HCT116 (cell line): ENCODE measurements at regions not wholly inside any gene's neighbourhood (a gene's known extent, or its start where the extent isn't known, plus 50 kb on each side); places are given as distances from the start of the nearest gene placed in this dataset.

Experiments
- ATAC-seq: fragments of 200-7000 bp; cut with Tn5 transposase; 2 replicates; pipeline ENCODE4 v1.9.1; 2020; ENCODE audit warnings: mild to moderate bottlenecking, moderate library complexity
- BruUV-seq: library from RNA; stranded (reverse); fragments of 400-500 nt; replicated peaks from 2 replicates; lab custom pipeline; 2021; lab: Mats Ljungman, UMichigan
- CTCF ChIA-PET: fragments of 300-600 bp; sonication (Branson Sonifier 250); formaldehyde crosslinking; loops from one replicate; lab custom pipeline; 2021; ENCODE audit warnings: antibody characterized with exemption; lab: Charles Lee
- POLR2A ChIA-PET: fragments of 300-600, 350-600 bp; sonication (Branson Sonifier 250); formaldehyde crosslinking; loops from one replicate; lab custom pipeline; 2021; ENCODE audit warnings: antibody characterized with exemption; lab: Charles Lee
- RAD21 ChIA-PET, 2 experiments: fragments of 300-600 bp; sonication (Branson Sonifier 250); formaldehyde crosslinking; loops; one replicate each; lab custom pipeline; 2023; ENCODE audit warnings: low total read pairs in 2 of 2; ENCODE audit not compliant: uncharacterized antibody in 2 of 2, unreplicated experiment in 2 of 2, low non-redundant PET in 1 of 2; lab: Charles Lee
- DNase-seq: peaks from one replicate; pipeline ENCODE4 v3.0.0-alpha.2; 2010; ENCODE audit warnings: low read depth, low spot score
- H2AFZ ChIP-seq: fragments of 200-600 bp; shearing (Covaris generic), sonication (generic); 2 replicates; pipeline ENCODE4 v1.6.1; 2017; ENCODE audit warnings: low read depth, mixed run types, mixed read lengths, antibody characterized with exemption, low read length; ENCODE audit not compliant: poor library complexity, severe bottlenecking
- H3K27ac ChIP-seq: 2 replicates; pipeline ENCODE4 v1.5.1; 2012; ENCODE audit warnings: low read depth, low read length
- H3K27me3 ChIP-seq: fragments of 200-600 bp; sonication (generic); 2 replicates; pipeline ENCODE4 v1.6.1; 2016; ENCODE audit warnings: mixed run types, low read length, mixed read lengths; ENCODE audit not compliant: insufficient read depth
- H3K36me3 ChIP-seq, 2 experiments: fragments of 200-500 bp in 1 of 2; fragments of 200-600 bp in 1 of 2; sonication (Bioruptor generic) in 1 of 2; sonication (generic) in 1 of 2; 2 replicates each; pipeline versions ENCODE4 v1.5.1 to v1.6.1; 2014 to 2016; ENCODE audit warnings: low read length in 2 of 2, inconsistent platforms in 1 of 2, mixed read lengths in 1 of 2, mixed run types in 1 of 2; ENCODE audit not compliant: insufficient read depth in 2 of 2, control insufficient read depth in 1 of 2
- H3K4me1 ChIP-seq, 2 experiments: fragments of 200-600 bp in 1 of 2; sonication (generic) in 1 of 2; 2 replicates each; pipeline versions ENCODE4 v1.5.1 to v1.6.1; 2012 to 2017; ENCODE audit warnings: low read length in 2 of 2, inconsistent platforms in 1 of 2, mild to moderate bottlenecking in 1 of 2, mixed read lengths in 1 of 2, mixed run types in 1 of 2, moderate library complexity in 1 of 2; ENCODE audit not compliant: insufficient read depth in 2 of 2, control insufficient read depth in 1 of 2
- H3K4me2 ChIP-seq: fragments of 200-600 bp; sonication (generic); 2 replicates; pipeline ENCODE4 v1.6.1; 2017; ENCODE audit warnings: mixed run types, low read length, mixed read lengths
- H3K4me3 ChIP-seq, 2 experiments: fragments of 200-600 bp in 1 of 2; sonication (generic) in 1 of 2; replicated peaks in 1 of 2; 2 replicates each; pipeline ENCODE4 v1.5.1; 2011 to 2016; ENCODE audit warnings: low read length in 2 of 2, control low read depth in 1 of 2, low read depth in 1 of 2, mild to moderate bottlenecking in 1 of 2, mixed read lengths in 1 of 2, mixed run types in 1 of 2
- H3K79me2 ChIP-seq: fragments of 200-600 bp; sonication (generic); 2 replicates; pipeline ENCODE4 v1.6.1; 2017; ENCODE audit warnings: mild to moderate bottlenecking, mixed run types, low read length, moderate library complexity, mixed read lengths; ENCODE audit not compliant: insufficient read depth
- H3K9ac ChIP-seq: fragments of 200-600 bp; sonication (generic); 2 replicates; pipeline ENCODE4 v1.6.1; 2016; ENCODE audit warnings: low read length, mixed read lengths
- H3K9me2 ChIP-seq: fragments of 200-600 bp; sonication (generic), shearing (Covaris generic); 2 replicates; pipeline ENCODE4 v1.6.1; 2017; ENCODE audit warnings: mixed run types, mild to moderate bottlenecking, moderate library complexity; ENCODE audit not compliant: insufficient read depth
- H3K9me3 ChIP-seq, 2 experiments: fragments of 200-500 bp in 1 of 2; fragments of 200-600 bp in 1 of 2; sonication (Bioruptor generic) in 1 of 2; sonication (generic) in 1 of 2; 2 replicates each; pipeline ENCODE4 v1.6.1; 2014 to 2017; ENCODE audit warnings: low read length in 2 of 2, mixed read lengths in 2 of 2, inconsistent platforms in 1 of 2, low read depth in 1 of 2, mild to moderate bottlenecking in 1 of 2, mixed run types in 1 of 2, moderate library complexity in 1 of 2; ENCODE audit not compliant: control insufficient read depth in 1 of 2, insufficient read depth in 1 of 2
- H4K20me1 ChIP-seq: fragments of 200-600 bp; sonication (generic), shearing (Covaris generic); 2 replicates; pipeline ENCODE4 v1.6.1; 2017; ENCODE audit warnings: mixed run types, mild to moderate bottlenecking, moderate library complexity; ENCODE audit not compliant: insufficient read depth
- CBX3 ChIP-seq: IDR thresholded peaks from 2 replicates; pipeline ENCODE4 v1.6.1; 2012; ENCODE audit warnings: low read depth
- CTCF ChIP-seq, 3 experiments: fragments of 200-600 bp in 1 of 3; sonication (generic) in 1 of 3; IDR thresholded peaks in 2 of 3; conservative IDR thresholded peaks in 1 of 3; 2 replicates each; pipeline ENCODE4 v1.5.1; 2012 to 2017; ENCODE audit warnings: low read depth in 2 of 3, low read length in 2 of 3, antibody characterized with exemption in 1 of 3, borderline replicate concordance in 1 of 3, control low read depth in 1 of 3, mild to moderate bottlenecking in 1 of 3, mixed read lengths in 1 of 3, mixed run types in 1 of 3, moderate library complexity in 1 of 3; ENCODE audit not compliant: insufficient read depth in 1 of 3
- EGR1 ChIP-seq: IDR thresholded peaks from 2 replicates; pipeline ENCODE4 v1.6.1; 2012; ENCODE audit warnings: low read depth
- EZH2 ChIP-seq: fragments of 200-600 bp; sonication (generic); IDR thresholded peaks from 2 replicates; pipeline ENCODE4 v1.6.1; 2017; ENCODE audit warnings: antibody characterized with exemption, mixed run types
- EZH2phosphoT487 ChIP-seq: fragments of 200-600 bp; IDR thresholded peaks from 2 replicates; pipeline ENCODE4 v1.6.1; 2018; ENCODE audit warnings: antibody characterized with exemption, borderline replicate concordance
- FOSL1 ChIP-seq: IDR thresholded peaks from 2 replicates; pipeline ENCODE4 v1.6.1; 2012; ENCODE audit warnings: low read depth
- JUND ChIP-seq: IDR thresholded peaks from 2 replicates; pipeline ENCODE4 v1.6.1; 2012
- POLR2A ChIP-seq: IDR thresholded peaks from 2 replicates; pipeline ENCODE4 v1.7.0; 2011; ENCODE audit warnings: borderline replicate concordance; ENCODE audit not compliant: insufficient read depth, insufficient read length; ENCODE audit errors: extremely low read depth
- RAD21 ChIP-seq: IDR thresholded peaks from 2 replicates; pipeline ENCODE4 v1.6.1; 2012; ENCODE audit warnings: low read depth, mild to moderate bottlenecking
- SIN3A ChIP-seq: IDR thresholded peaks from 2 replicates; pipeline ENCODE4 v1.6.1; 2012; ENCODE audit warnings: low read depth
- ZBTB33 ChIP-seq: IDR thresholded peaks from 2 replicates; pipeline ENCODE4 v1.6.1; 2011; ENCODE audit warnings: mild to moderate bottlenecking, low read length, moderate library complexity; ENCODE audit not compliant: insufficient replicate concordance; ENCODE audit errors: extremely low read depth
- ZFX ChIP-seq: fragments of 450-650 bp; IDR thresholded peaks from 2 replicates; pipeline ENCODE4 v1.6.1; 2017
- ZNF274 ChIP-seq: fragments of 200-500 bp; sonication (Bioruptor generic); IDR thresholded peaks from 2 replicates; pipeline ENCODE4 v1.6.1; 2014; ENCODE audit warnings: mild to moderate bottlenecking, low read depth, low read length, inconsistent platforms
- intact Hi-C: fragments of 100-400 bp; cut with micrococcal nuclease; formaldehyde crosslinking; loops from 2 replicates; pipeline ENCODE4 v1.10.0; 2022

GRCh38 chr14:44774396-44774795, 187.4 kb downstream of the KLHL28 start:
- no peaks in the 10 kb centered on the region for H3K79me2 ChIP-seq
- no peak overlapping the region for H3K4me3 ChIP-seq
- no peaks in the 10 kb centered on the region for H3K36me3 ChIP-seq
- no peaks in the 10 kb centered on the region for H3K9me3 ChIP-seq
- no peak for DNase-seq
- ChIA-PET CTCF (no interaction called here), POLR2A (no interaction called here), RAD21 (no interaction called here)
- no peak for TF ChIP-seq ZFX
- no peak for TF ChIP-seq POLR2A
- TF ChIP-seq CBX3: no peak
- TF ChIP-seq ZNF274: no peak
- TF ChIP-seq JUND: no peak
- TF ChIP-seq RAD21: no peak
- no peak for TF ChIP-seq ZBTB33
- TF ChIP-seq EGR1: no peak
- no peak for TF ChIP-seq EZH2phosphoT487
- TF ChIP-seq EZH2: no peak
- TF ChIP-seq SIN3A: no peak
- TF ChIP-seq FOSL1: no peak
- TF ChIP-seq CTCF (IDR thresholded peaks at IDR 0.05 in 2 of 3, conservative IDR thresholded peaks at IDR 0.05 in 1 of 3; ENCODE audit: borderline replicate concordance in 1 of 3, insufficient read depth in 1 of 3, low read depth in 2 of 3, low read length in 2 of 3): no peak
- no peaks in the 10 kb centered on the region for H4K20me1 ChIP-seq
- intact Hi-C loops: no loop called here
- H3K4me2 ChIP-seq: no peak overlapping the region
- H3K4me1 ChIP-seq: 0 out of 4 replicates have a peak, but pooled peaks cover 0 to 5% of the 10 kb centered on the region in 2 experiments
- H3K9me2 ChIP-seq: no peaks in the 10 kb centered on the region
- H3K27me3 ChIP-seq: no peaks in the 10 kb centered on the region
- no peak for ATAC-seq
- no TSS peak for BruUV-seq
- no peak overlapping the region for H3K27ac ChIP-seq
- H3K9ac ChIP-seq: no peak overlapping the region
- H2AFZ ChIP-seq: no peak overlapping the region
